ENCODE measurements at regions not wholly inside any gene's neighbourhood (a gene's known extent, or its start where the extent isn't known, plus 50 kb on each side); places are given as distances from the start of the nearest gene placed in this dataset.

GRCh38 chr5:104890767-104891166 lies 1328.2 kb upstream of the NUDT12 start:
- no peak for TF ChIP-seq CTCF (conservative IDR thresholded peaks at IDR 0.05; ENCODE audit: low read depth, low read length)
- no peak for TF ChIP-seq EZH2 (IDR thresholded peaks at IDR 0.05; ENCODE audit: borderline replicate concordance, low read depth, low read length, poor library complexity, severe bottlenecking)

All from A673 (cell line).